Gastroesophageal sphincter (tissue), 3 donors: ENCODE measurements at regions not wholly inside any gene's neighbourhood (a gene's known extent, or its start where the extent isn't known, plus 50 kb on each side); places are given as distances from the start of the nearest gene placed in this dataset.

Experiments used
- POLR2A ChIP-seq, 2 donors: fragments of 450-650 bp; IDR thresholded peaks; one replicate each; pipeline ENCODE4 v1.6.1; 2017; ENCODE audit warnings: antibody characterized with exemption in 2 of 2, mild to moderate bottlenecking in 2 of 2, moderate library complexity in 1 of 2
- POLR2AphosphoS5 ChIP-seq: sonication (generic); formaldehyde crosslinking; IDR thresholded peaks from one replicate; pipeline ENCODE4 v1.6.1; 2017; ENCODE audit warnings: antibody characterized with exemption
- TF ChIP-seq, protein P1 (sequence below), 4 experiments: fragments of 200-600 bp in 2 of 4; fragments of 450-650 bp in 2 of 4; sonication (generic) in 1 of 4; IDR thresholded peaks; one replicate each; pipeline ENCODE4 v1.5.1; 2017 to 2019; ENCODE audit warnings: antibody characterized with exemption in 4 of 4, mild to moderate bottlenecking in 2 of 4, moderate library complexity in 2 of 4

GRCh38 chr3:17939157-17939556 is 196.7 kb upstream of the TBC1D5 start:
- TF ChIP-seq, protein P1, sequence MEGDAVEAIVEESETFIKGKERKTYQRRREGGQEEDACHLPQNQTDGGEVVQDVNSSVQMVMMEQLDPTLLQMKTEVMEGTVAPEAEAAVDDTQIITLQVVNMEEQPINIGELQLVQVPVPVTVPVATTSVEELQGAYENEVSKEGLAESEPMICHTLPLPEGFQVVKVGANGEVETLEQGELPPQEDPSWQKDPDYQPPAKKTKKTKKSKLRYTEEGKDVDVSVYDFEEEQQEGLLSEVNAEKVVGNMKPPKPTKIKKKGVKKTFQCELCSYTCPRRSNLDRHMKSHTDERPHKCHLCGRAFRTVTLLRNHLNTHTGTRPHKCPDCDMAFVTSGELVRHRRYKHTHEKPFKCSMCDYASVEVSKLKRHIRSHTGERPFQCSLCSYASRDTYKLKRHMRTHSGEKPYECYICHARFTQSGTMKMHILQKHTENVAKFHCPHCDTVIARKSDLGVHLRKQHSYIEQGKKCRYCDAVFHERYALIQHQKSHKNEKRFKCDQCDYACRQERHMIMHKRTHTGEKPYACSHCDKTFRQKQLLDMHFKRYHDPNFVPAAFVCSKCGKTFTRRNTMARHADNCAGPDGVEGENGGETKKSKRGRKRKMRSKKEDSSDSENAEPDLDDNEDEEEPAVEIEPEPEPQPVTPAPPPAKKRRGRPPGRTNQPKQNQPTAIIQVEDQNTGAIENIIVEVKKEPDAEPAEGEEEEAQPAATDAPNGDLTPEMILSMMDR (IDR thresholded peaks at IDR 0.05) = no peak
- TF ChIP-seq POLR2A (IDR thresholded peaks at IDR 0.05) (no peak), POLR2AphosphoS5 (no peak)
